Omental fat pad (tissue), 3 donors: ENCODE measurements at regions not wholly inside any gene's neighbourhood (a gene's known extent, or its start where the extent isn't known, plus 50 kb on each side); places are given as distances from the start of the nearest gene placed in this dataset.

Experiments used
- ATAC-seq: fragments of 150-250 bp; one replicate; pipeline ENCODE4 v1.9.1; 2016; ENCODE audit warnings: mild to moderate bottlenecking, moderate library complexity; ENCODE audit not compliant: low FRiP score
- DNase-seq: peaks from one replicate; pipeline ENCODE4 v3.0.0-alpha.2; 2019; ENCODE audit warnings: low spot score
- CTCF ChIP-seq, 3 donors: fragments of 450-650 bp; IDR thresholded peaks; one replicate each; pipeline ENCODE4 v1.5.1; 2016 to 2017; ENCODE audit warnings: antibody characterized with exemption in 3 of 3, mild to moderate bottlenecking in 3 of 3, moderate library complexity in 2 of 3

GRCh38 chr18:40565805-40566509, 1389.1 kb upstream of the PIK3C3 start:
- DNase-seq (no peak), ATAC-seq (no peak)
- TF ChIP-seq CTCF (IDR thresholded peaks at IDR 0.05): no peak

- no peak for DNase-seq
- no peak for ATAC-seq
- TF ChIP-seq CTCF (IDR thresholded peaks at IDR 0.05): no peak
Observed at GRCh38 chr18:40559556-40559955, 1395.5 kb upstream of the PIK3C3 start.

- no peak for ATAC-seq
- TF ChIP-seq CTCF (IDR thresholded peaks at IDR 0.05): no peak
- DNase-seq: no peak
Observed at GRCh38 chr18:40558706-40559392, 1396.2 kb upstream of the PIK3C3 start.

GRCh38 chr18:40555914-40556313, 1399.1 kb upstream of the PIK3C3 start:
- no peak for DNase-seq
- TF ChIP-seq CTCF (IDR thresholded peaks at IDR 0.05): no peak
- ATAC-seq: no peak

- no peak for DNase-seq
- no peak for ATAC-seq
- no peak for TF ChIP-seq CTCF (IDR thresholded peaks at IDR 0.05)
Observed at GRCh38 chr18:40553029-40553428, 1402.0 kb upstream of the PIK3C3 start.

- DNase-seq: no peak
- TF ChIP-seq CTCF (IDR thresholded peaks at IDR 0.05): no peak
Observed at GRCh38 chr18:40546875-40547274, 1408.2 kb upstream of the PIK3C3 start.

GRCh38 chr18:40534723-40535122, 1420.3 kb upstream of the PIK3C3 start:
- DNase-seq (no peak), ATAC-seq (no peak)
- TF ChIP-seq CTCF (IDR thresholded peaks at IDR 0.05): no peak

More at GRCh38 chr18:40546875-40547274, 1408.2 kb upstream of the PIK3C3 start:
- no peak for ATAC-seq
